GM19023 (cell line): ENCODE measurements at regions not wholly inside any gene's neighbourhood (a gene's known extent, or its start where the extent isn't known, plus 50 kb on each side); places are given as distances from the start of the nearest gene placed in this dataset.
"Not testable (repeated sequence)": the region's sequence is repeated elsewhere in the genome, so short reads cannot be mapped to it uniquely, and the experiment has no call there.

Experiments
- ATAC-seq: cut with Tn5 transposase; IDR thresholded peaks from one replicate; pipeline ENCODE4 v1.9.1; 2021; ENCODE audit warnings: mild to moderate bottlenecking, moderate library complexity; ENCODE audit not compliant: unreplicated experiment

GRCh38 chr4:58413849-58414248, 1303.7 kb upstream of the IGFBP7 start:
- no peak for ATAC-seq

DNA sequence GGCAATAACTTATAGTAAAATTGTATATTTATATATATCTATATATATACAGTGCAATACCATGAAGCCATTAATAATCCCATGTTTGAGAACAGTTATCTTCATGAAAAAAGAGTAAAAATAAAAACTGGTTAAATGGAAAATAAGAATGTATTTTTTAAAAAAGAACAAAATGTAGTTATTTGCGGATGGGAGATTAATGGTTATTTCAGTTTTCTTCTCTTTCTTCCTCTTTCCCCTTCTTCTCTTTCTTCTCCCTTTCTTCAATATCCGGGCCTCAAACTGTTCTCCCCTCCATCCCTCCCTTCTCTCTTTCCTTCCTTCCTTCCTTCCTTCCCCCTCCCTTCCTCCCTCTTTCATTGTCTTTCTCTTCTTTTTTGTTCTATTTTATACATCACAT, 1301.7 kb upstream of the IGFBP7 start:
- no peak for ATAC-seq

GRCh38 chr4:58406762-58407161, 1296.6 kb upstream of the IGFBP7 start:
- ATAC-seq, result no peak

- no peak for ATAC-seq
Observed at GRCh38 chr4:58368221-58368620, 1258.0 kb upstream of the IGFBP7 start.

DNA sequence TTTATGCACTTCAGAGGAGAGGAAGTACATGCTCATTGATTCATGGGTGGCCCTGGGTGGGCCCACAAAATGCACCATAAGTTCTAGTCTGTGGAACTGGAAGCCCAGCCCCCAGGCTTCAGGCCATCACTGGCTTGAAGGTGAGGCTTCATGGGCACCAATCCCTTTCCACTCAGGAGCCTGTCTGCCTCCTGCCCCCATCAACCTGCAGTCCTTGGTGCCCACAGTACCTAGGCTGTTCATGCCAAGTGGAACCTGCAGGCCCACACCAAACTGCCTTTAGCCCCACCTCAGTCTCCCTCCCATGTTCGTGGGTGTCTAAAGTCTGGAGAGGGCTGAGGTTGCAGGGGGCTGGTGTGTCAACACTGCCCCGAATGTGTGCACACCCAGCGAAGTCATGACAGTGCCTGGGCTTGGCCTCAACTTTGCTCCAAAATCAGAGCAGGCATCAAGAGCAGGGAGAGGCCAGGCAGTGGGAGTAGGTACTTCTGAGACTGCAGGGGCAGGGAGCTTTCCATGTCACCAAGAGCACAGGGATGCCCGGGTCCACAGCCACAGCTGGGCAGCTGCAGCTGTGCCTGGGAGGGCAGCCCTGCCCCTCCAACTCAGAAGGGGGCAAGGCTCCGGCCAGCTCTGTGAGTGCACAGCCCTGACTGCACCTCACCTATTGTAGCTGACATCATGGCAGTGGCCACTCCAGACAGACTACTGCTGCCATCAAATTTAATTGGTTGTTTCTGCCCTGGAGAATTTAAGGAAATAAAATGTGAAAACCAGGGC, 1250.4 kb upstream of the IGFBP7 start:
- ATAC-seq, result no peak

- no peak for ATAC-seq
Observed at GRCh38 chr4:58359590-58359989, 1249.4 kb upstream of the IGFBP7 start.

DNA sequence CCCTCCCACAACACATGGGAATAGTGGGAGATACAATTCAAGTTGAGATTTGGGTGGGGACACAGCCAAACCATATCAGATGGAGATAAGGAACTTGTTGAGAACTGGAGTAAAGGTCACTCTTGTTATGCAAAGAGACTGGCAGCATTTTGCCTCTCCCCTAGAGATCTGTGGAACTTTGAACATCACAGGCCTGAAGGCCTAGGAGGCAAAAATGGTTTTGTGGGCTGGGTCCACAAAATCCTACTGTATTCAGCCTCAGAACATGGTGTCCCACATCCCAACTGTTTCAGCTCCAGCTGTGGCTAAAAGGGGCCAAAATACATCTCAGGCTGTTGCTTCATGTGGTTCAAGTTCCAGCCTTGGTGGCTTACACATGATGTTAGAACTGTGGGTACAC, 1247.8 kb upstream of the IGFBP7 start:
- ATAC-seq, result no peak

GRCh38 chr4:58325070-58325469, 1214.9 kb upstream of the IGFBP7 start:
- no peak for ATAC-seq

DNA sequence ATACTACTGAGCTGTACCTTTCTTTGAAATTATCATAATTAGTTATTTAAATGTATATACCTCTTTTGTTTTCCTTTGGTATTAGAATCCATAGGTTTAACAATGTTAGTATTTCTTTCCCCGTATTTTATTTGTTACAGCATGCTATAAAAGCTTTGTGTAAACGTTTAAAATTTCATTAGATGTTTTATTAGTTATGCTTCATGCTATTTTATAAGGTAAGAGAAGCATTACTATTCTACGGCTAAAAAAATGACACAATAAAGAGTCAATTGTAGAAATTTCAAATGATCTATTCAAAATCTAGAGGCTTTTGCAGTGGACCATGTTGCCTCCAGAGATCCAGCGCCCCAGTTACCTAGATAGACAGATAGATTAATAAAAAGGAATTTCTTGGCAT, 1203.3 kb upstream of the IGFBP7 start:
- no peak for ATAC-seq

DNA sequence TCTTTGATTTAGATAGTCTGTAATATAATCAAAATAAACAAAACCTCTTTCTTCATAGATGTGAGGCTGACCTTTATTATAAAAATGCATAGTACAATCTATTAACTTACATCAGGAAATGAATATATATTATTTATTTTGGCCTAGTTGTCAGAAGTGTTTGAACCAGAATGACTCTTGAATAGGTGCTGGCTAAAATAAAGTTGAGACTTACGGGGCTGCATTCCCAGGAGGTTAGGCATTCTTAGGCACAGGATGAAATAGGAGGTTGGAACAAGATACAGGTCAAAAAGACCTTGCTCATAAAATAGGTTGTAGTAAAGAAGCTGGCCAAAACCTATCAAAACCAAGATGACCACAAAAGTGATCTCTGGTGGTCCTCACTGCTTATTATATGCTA, 1193.3 kb upstream of the IGFBP7 start:
- ATAC-seq, result no peak

DNA sequence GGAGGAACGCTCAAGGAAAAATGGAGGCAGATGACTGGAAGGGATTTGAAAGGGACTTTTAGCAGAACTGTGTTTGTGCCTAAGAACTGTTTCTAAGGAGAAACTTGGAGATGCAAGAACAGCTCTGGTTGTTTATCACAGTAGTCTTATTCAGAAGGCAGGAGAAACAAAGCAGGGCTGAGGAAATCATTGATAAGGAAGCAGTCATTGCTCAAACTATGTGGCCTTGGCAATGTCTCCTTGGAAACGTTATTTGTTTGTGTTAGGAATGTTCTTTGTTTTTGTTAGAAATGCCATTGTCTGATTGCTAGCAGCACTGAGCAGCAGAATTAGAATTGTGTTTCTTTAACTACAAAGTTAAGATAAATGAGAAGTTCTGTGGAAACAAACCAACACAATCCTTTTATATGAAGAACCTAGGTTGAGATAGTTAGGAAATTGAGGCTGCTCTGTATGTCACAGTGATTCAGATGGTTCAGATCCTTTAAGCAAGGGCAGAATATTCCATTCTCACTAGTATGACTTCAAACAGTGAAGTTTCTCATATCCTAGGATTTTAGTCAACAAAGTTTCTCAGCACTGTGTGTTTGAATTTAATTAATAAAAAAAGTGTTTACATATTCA, 1191.3 kb upstream of the IGFBP7 start:
- no peak for ATAC-seq

DNA sequence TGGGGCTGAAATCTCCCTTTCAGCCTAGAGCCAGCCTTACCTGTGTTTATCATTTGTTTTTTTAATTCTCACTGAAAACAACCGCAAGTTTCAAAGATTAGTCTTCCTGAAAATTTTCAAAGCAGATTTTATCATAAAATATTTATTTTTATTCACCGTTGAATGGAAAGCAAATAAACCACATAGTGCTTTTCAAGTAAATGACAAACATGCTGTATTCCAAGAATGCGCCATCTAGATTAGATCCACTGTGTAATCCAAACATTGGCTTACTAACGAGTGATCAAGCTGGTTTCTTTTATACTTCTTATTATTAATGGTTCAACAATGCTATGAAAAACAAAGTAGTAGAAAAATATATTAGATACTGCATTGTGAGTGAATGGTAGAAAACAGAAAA, 1176.2 kb upstream of the IGFBP7 start:
- no peak for ATAC-seq

- not testable (repeated sequence) for ATAC-seq
Observed at GRCh38 chr4:58280928-58281327, 1170.7 kb upstream of the IGFBP7 start.

DNA sequence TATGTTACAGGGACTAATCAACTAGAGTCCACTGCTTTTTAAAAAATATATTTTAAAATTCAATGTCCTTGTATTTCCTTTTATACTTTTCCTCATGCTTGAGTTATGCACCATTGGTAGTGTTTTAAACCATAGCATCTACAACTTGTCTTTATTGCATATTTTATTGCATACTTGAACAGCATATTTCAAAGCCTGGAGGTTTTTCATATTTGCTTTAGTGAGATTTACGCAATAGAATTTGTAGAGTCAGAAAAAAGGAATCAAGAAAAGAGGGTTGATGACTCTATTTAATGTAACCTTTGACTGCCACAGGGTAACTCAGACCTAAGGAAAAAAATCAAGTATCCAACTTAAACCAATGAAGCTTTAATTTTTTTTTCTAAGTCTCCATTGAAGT, 1165.7 kb upstream of the IGFBP7 start:
- ATAC-seq, result no peak

- ATAC-seq, result no peak
Observed at GRCh38 chr4:58274553-58274952, 1164.4 kb upstream of the IGFBP7 start.

- no peak for ATAC-seq
Observed at GRCh38 chr4:58272311-58272710, 1162.1 kb upstream of the IGFBP7 start.

GRCh38 chr4:58265734-58266133, 1155.5 kb upstream of the IGFBP7 start:
- no peak for ATAC-seq

DNA sequence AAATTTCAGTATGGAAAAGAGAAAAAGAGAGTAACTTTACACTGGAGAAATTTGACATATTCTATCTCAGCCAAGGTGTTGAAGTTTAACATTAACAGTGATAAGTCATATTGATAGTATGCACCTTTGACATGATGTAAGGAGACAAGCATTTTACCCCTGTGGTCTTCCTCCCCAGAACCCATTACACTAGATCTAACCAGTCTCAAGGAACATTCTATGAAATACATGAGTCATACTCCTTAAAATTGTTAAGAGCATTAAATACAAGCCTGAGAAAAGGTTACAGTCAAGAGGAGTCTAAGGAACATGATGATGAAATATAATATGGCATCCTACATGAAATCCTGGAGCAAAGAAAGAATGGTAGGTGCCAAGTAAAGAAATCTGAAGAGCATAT, 1151.3 kb upstream of the IGFBP7 start:
- ATAC-seq, result no peak

- ATAC-seq, result no peak
Observed at GRCh38 chr4:58254291-58254690, 1144.1 kb upstream of the IGFBP7 start.

GRCh38 chr4:58252656-58253055, 1142.5 kb upstream of the IGFBP7 start:
- ATAC-seq, result no peak

GRCh38 chr4:58247792-58248191, 1137.6 kb upstream of the IGFBP7 start:
- no peak for ATAC-seq

- ATAC-seq, result no peak
Observed at GRCh38 chr4:58225460-58225859, 1115.3 kb upstream of the IGFBP7 start.

DNA sequence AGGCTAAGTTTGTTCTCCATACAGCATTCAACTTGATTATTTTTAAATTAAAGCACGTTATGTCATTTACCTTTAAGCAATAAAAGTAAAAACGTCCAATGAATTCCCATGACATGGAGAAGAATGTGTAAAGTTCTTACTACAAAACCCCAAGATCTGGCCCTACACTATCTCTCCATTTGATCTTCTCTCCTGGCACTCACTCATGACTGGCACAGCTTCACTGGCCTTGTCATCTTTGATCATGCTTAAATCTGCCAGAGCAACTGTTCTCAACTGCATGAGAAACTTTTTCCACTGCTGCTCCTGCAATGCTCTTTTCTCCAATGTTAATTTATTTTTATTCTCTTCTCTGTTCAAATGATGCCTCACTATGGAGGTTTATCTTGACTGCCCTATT, 1109.0 kb upstream of the IGFBP7 start:
- ATAC-seq, result no peak
